Embryonic facial prominence (tissue), 1 donor: ENCODE measurements at regions not wholly inside any gene's neighbourhood (a gene's known extent, or its start where the extent isn't known, plus 50 kb on each side); places are given as distances from the start of the nearest gene placed in this dataset.

ENCODE experiments used
- DNase-seq: peaks from one replicate; pipeline ENCODE4 v3.0.0-alpha.2; 2016; ENCODE audit errors: extremely low spot score

DNA sequence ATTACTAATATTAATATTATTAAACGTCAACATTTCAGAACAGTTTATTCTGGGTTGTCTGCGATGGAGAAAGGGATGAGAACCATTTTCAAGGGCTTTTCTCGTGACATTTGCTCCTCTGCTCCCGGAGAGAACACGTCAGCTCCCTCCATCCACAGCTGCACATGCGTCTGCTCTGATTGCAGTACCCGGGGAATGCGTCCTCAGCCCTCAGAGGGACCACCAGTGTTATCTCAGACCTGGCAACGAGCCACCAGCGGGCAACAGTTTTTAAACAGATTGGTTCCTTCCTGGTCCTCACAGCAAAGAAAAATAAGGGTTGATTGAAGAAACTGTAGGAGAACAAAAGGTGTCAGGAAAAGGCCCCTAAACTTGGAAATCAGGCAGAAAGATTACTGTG is 202.2 kb upstream of the ADAMTS9 start:
- DNase-seq: no peak

DNA sequence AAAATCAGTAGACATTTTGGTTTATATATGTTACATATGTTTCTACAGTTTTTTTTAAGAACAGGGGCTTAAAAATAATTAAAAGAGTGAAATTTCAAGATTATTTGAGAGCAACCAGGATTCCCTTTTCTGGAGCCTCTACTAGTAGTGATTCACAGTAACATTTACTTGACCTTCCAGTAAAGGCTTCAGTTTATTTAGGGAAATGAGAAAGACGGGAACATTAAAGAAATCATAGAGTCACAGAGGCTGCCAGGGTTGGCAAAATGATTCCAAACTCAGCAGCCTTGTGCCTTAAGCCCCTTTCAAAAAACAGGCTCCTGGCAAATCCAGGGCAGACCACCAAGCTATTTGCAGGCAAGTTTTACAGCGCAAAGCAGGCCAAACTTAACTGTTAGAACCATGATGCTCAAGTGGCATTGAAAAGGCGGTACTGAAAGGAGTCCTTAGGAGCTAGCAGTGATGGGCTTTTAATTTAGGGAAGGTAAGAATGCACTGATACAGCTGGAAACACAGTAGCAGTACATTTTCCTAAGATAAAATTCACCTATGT is 201.1 kb upstream of the ADAMTS9 start:
- no peak for DNase-seq

DNA sequence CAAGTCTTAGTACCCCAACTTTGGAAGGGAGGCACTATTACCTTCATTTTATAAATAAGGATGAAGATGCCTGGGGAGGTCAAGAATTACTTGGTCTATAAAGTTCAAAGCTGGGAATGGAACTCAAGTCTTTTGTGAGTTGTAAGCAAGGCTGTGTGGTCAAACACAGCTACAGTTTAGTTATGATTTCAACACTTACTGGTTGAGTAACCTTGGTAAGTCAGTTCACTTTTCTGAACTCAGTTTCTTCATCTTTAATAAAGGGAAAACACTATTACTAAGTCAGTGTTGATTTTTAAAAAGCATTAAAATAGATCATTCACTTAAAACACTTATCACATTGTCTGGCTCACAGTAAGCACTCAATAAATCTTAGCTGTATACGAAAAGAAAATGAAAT is 200.4 kb upstream of the ADAMTS9 start:
- DNase-seq: no peak

GRCh38 chr3:64885055-64885454 is 197.3 kb upstream of the ADAMTS9 start:
- DNase-seq: no peak

DNA sequence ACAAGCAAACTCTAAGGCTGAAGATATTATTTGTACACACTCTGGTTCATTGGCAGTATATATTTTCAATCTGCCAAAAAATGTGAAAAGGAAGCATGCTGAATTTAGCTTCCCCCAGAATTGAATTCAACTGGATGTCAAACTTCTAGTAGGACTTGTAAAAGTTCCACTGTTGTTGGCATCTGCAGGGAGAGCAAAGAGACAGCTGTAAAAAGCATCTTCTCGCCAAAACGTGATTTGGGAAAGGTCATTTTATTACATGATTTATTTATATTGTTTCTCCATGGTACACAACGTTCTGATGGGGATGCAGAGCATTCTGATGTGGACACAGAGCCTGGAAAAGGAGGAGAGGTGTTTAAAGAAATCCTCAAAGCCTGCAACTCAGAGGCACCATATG is 196.7 kb upstream of the ADAMTS9 start:
- no peak for DNase-seq

DNA sequence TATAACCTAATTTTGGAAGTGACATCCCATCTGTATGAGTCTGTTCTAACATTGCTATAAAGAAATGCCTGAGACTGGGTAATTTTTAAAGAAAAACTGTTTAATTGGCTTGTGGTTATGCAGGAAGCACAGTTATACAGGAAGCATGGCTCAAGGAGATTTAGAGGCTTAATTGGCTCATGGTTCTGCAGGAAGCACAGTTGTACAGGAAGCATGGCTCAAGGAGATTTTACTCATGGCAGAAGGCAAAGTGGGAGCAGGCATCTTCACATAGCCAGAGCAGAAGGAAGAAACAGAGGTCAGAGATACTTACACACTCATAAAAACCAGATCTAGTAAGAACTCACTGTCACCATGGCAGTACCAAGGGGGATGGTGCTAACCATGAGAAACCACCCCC is 193.1 kb upstream of the ADAMTS9 start:
- DNase-seq: no peak

GRCh38 chr3:64878362-64878761 is 190.6 kb upstream of the ADAMTS9 start:
- no peak for DNase-seq

DNA sequence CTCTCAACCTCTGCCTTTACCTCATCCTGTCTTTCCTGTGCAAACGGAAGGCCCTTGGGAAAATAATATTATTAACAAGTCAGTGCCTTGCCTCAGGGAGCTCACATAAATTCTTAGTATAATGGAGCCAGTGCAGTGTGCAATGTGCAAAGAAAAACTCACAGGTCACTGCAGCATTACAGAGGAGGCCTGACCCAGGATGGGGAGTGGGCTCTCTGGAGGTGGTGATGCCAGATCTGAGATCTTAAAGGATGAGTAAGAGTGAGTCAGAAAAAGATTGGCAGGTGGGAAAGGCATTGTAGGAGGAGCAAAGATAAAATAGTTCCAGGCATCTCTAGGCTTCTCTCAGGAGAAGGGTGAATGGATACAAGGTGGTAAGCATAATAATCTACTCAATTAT is 185.6 kb upstream of the ADAMTS9 start:
- DNase-seq: no peak

- no peak for DNase-seq
These were observed 184.5 kb upstream of the ADAMTS9 start for GRCh38 chr3:64872345-64872744.

GRCh38 chr3:64871834-64872249 is 184.0 kb upstream of the ADAMTS9 start:
- DNase-seq: no peak

GRCh38 chr3:64870876-64871646 is 183.3 kb upstream of the ADAMTS9 start:
- DNase-seq: no peak

- no peak for DNase-seq
These were observed 179.4 kb upstream of the ADAMTS9 start for GRCh38 chr3:64867224-64867623.

- DNase-seq: no peak
These were observed 178.2 kb upstream of the ADAMTS9 start for GRCh38 chr3:64865839-64866570.

- DNase-seq: no peak
These were observed 175.7 kb upstream of the ADAMTS9 start for GRCh38 chr3:64863226-64864212.

DNA sequence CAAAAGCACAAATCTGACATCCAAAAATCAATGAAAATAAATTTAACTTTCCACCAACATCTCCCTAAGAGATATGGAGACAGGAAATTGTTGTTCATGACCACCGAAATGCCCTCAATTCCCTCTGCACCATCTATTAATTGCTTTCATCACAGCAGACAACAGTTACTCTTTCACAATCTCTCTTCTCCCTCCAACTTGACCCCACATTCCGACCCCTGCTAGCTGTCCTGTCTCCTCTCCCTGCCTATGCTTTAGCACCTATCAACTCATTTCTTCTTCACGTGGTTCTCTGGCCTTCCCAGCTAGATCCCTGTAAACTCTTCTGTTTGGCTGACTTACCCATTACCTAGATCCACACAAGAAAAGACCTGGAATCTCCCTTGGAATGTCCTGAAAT is 173.9 kb upstream of the ADAMTS9 start:
- no peak for DNase-seq

GRCh38 chr3:64860536-64860870 is 172.7 kb upstream of the ADAMTS9 start:
- DNase-seq: no peak

GRCh38 chr3:64859625-64860535 is 172.1 kb upstream of the ADAMTS9 start:
- no peak for DNase-seq

GRCh38 chr3:64856977-64857516 is 169.2 kb upstream of the ADAMTS9 start:
- no peak for DNase-seq

- no peak for DNase-seq
These were observed 168.3 kb upstream of the ADAMTS9 start for GRCh38 chr3:64856106-64856505.

DNA sequence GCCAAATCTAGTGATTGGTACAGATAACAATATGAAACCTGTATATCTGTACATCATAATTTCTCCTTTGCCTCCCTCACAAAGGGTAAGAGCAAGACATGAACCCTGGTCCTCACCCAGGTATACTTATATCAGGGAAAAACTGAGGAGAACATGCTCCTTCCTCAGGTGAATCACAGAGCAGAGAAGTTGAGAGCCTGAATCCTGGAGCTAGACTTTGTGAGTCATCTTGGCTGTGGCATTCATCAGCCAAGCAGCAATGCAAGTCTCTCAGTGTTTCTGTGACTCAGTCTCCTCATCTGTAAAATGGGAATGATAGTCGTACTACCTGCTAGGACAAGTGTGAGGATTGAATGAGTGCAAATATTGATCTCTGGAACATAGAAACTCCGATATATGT is 165.7 kb upstream of the ADAMTS9 start:
- no peak for DNase-seq

DNA sequence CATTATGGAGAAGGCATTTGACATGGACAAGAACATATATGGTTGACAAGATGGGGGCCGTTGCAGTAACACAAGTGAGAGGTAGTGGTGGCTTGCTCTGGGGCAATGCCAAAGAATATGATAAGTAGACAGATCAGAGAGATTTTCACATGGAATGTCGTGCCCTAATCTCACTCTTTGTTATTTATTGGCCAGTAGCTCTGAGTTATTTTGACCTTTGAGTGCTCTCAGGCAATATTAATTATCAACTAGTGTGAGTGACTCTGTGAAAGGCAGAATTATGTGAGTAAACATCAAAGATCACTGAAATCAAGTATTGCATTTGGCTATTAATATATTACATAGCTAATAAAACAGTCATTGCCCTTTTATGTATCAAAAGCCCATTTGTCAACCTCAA is 164.9 kb upstream of the ADAMTS9 start:
- DNase-seq: no peak
